Stimulated activated CD4-positive, alpha-beta T cell treated with anti-CD3 and anti-CD28 coated beads, Interleukin-1b, Interleukin-23, amount 100 ng/mL, for 48 hours (primary cell): ENCODE measurements at regions not wholly inside any gene's neighbourhood (a gene's known extent, or its start where the extent isn't known, plus 50 kb on each side); places are given as distances from the start of the nearest gene placed in this dataset.
"Not testable (repeated sequence)": the region's sequence is repeated elsewhere in the genome, so short reads cannot be mapped to it uniquely, and the experiment has no call there.

Experiments
- DNase-seq: peaks from one replicate; pipeline ENCODE4 v3.0.0-alpha.2; 2020

DNA sequence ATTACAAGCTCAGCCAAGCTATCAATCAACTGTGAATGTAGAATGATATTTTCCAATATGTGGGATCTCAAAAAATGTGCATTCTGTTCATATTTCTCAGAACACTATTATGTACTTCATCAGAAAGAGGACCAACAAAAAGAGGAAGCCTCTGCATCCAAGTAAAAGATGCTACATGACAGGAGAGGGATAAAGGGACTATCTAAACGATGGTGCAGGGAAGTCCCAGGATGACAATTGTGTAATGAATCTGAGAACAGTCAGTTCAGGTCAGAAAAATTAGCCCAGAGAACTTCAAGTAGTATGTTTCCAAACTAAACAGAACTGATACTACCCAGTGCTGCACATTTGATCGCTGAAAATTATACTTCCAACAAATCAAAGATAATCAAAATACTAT is 127.0 kb downstream of the ZNF330 start:
- DNase-seq: no peak

DNA sequence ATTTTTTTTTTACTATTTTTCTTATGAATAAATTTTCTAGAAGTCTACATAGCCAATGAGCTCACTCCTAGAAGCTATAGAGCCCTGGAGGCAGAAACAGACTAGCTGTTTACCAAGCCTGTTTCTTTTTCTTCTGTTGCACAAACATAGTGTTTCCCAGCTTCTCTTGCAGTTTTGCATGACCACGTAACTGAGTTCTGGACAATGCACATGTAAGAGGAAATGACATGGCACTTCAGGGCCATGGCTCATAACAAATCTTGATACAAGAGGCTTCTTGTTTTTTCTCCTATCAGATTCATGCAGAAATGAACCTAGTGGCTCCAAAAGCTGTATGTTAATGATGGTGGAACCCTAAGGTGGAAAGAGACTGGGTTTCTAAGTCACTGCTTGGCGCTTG is 127.4 kb downstream of the ZNF330 start:
- no peak for DNase-seq

DNA sequence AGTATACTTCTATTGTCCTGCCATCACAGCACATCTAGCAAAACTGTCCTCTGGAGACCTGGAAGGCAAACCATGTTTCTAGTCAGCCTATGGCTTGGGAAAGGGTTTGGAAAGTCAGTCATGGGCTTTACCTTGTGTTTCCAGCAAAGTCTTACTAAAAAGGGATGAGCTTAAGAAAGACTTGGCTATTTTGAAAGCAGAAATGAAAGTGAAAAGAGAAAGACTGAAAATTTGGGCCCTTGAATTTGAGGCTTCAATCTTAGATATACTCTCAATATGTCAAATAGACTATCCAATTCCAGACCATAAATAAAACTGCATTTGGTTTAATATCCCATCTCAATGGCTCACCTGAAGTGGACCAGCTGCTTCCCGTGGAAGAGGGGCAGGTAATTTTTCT is 127.9 kb downstream of the ZNF330 start:
- DNase-seq: no peak

DNA sequence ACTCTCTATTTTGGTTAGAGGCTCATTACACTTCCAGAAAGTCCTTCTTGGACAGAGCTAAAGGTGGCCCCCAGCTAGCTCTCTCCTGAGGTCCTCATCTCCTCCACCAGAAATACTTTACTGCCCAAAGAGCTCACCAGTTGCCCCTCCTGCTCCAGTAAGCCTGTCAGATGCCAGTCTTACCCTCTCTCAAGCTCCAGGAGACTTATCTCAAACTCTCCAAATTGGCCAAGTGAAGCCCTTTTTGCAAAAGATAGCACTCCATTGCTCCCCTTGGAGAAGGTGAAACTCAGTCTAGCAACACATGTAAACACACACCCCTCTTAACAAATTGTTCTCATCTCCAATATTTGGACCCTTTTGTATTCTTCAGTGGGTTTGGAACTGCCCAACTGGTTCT is 128.5 kb downstream of the ZNF330 start:
- DNase-seq: no peak

DNA sequence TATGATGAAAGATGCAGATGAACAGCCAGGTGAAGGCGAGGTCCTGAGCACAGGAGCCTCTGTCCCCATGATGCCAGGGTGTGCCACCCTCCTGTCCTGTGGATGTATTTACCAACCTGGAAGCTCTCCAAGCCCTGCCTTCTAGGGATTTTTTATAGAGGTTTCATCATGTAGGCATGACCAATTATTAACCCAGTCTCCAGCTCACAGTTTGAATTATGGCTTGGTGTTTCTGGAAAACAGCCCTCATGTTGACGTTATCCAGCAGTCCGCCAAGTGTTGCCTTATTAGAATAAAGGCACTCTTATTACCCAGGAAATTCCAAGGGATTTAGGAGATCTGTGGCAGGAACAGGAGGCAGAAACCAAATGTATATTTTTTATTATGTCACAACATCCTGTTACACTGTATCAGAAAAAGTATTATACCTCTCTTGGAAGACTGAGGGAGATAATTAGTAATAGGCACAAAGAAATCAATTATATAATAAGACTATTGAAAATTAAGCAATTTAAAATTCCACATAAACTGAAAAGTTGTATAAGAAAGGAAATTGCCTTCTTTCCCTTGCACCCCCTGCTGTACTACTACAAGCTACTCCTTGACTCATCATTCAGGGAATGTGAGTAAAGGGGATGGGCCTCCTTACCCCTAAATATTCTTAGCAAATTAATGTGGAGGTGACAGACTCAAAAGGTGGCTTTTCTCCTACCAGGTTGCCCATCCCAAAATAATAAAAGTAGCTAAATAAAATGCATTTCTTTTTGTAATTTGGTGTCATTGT is 129.6 kb downstream of the ZNF330 start:
- DNase-seq: no peak

DNA sequence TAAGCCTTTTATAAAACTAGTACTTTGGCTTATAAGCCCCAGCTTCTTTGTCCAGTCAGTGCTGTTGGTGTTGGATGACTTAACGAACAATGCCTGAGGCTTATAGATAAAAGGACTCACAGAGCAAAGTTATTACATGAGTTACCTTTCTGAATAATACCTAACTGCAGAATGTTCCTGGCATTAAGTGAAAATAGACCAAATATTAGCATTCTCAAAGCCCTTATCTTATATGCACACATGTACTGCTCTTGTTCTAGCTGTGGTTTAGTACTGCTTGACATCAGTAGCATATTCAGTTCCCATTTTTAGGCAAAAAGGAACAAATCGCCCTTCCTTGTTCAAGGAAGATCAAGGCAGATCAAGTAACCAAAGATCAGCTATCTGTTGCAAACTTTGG is 131.6 kb downstream of the ZNF330 start:
- no peak for DNase-seq

DNA sequence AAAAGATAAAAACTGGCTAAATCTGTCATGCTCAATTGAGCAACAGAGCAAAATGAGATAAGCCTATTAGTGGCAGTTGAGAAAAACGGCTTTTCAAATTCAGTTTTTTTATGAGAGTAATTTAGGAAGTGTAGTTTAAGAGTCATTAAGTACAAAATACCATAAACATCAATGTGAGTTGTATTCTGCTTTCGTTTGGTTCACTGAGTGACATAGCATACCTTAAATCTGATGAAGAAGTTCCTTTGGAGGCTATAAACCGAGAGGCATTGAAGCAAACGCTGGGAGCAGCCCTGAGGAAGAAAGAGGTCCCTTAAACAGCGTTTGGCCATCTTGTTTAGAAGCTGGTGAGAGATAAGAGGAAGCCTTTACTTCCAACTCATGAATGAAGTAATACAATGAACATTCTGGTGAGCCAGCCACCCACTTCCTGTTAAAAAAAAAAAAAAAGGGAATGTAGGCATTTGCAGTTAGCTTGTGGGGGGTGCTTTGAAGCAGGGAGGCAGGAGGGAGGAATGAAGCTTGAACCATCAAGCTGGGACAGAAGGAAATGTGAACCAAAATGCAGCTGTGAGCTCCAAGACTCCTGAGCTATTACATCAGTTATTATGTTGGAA is 132.3 kb downstream of the ZNF330 start:
- no peak for DNase-seq

DNA sequence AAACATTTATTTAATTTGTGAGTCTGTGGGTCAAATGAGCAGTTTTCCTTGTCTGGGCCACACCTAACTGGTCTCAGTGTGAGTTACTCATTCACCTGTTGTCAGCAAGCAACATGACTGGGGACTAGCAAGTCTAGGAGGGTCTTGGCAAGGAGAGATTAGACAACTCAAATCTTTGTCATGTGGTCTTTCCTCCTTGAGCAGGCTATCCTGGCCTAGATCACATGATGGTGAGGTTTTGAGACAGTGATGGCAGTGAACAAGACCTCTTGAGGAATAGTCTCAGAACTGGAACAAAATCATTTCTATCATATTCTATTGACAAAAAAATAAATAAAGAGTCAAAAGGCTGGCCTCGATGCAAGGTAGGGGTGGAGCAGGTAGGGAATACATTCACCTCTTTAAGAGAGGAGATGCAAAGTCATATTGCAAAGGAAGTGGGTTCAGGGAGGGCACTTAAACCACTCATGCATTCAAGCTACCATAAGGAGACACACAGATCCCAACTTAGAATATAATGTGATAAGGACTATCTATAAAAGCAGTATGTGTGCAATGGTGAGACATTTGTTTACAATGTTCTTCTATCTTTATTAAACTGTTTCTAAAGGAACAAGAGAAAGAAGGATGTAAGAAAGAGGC is 135.7 kb downstream of the ZNF330 start:
- no peak for DNase-seq

DNA sequence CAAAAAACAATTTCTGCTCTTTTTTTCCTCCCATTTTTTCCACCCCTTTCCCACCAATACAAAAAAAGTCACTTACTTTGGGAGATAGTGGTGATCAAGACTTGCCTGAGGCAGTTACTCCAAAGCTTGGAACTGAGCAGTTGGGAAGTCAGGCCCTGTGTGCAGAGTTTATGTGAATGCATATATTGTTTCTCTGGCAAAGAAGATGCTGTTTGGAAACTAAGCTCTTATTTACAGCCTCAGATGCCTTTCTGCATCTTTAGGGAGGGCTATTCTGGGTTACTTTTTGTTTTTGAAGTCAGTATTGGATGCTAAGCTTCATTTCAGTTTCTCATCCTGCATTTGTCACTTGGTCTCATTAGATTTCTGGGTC is 136.3 kb downstream of the ZNF330 start:
- no peak for DNase-seq

DNA sequence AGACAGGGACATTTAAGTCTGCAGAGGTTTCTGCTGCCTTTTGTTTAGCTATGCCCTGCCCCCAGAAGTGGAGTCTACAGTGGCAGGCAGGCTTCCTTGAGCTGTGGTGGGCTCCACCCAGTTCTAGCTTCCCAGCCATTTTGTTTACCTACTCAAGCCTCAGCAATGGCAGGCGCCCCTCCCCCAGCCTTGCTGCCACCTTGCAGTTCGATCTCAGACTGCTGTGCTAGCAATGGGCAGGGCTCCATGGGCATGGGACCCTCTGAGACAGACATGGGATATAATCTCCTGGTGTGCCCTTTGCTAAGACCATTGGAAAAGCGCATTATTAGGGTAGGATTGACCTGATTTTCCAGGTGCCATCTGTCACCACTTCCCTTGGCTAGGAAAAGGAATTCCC is 147.5 kb downstream of the ZNF330 start:
- DNase-seq: not testable (repeated sequence)

DNA sequence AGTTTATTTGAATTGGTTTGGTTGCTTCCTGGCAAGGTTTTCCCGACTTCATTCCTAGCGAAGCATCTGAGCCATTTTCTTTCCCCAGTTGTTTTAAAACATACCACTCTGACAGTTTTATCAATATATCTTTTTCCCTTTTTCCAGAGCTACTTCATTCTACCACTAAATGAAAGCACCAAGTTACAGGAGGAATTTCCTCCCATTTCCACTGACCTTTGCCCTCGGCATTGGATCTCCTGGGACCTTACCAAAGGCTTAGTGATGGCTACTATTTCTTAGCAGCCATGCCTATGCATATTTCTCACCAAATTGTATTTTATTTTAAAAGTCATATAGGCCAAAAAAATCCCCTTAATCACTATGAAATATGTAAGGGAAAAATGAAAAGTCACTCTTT is 150.5 kb downstream of the ZNF330 start:
- DNase-seq: no peak

DNA sequence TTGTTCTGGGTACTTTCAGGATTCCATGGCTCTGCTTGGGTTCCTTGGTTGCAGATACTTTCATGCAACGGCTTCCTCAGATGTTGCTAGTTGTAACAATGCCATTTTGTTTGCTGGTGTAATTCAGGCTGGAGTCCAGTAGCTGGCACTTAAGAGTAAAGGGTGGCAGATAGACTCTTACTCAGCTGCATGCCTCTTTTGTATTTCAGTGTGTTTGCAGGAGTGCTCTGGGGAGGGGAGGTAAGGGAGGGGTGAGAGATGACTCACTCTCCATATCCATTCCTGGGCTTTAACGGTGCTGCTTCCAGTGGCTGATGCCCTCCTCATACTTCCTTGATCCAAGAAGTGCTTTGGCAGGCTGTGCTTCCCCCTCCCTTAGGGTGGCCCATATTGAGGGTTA is 155.2 kb downstream of the ZNF330 start:
- DNase-seq: no peak

DNA sequence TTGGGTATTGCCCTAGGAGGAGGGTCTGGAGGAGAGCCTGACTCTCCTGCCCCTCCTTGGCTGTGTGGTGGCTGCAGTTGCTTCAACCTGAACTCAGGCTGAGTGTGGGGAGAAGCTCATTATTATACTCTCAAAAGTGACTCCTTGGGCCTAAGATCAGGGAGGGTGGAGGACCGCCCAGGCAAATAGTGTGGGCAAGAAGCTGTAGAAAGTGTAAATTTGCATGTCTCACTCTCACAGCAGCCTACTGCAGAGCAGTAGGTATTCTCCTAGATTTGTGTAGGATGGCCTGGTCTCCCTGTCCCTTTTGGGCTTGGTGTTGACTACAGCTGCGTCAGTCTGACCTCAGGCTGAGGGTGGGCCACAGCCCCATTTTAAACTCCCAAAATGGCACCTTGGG is 156.1 kb downstream of the ZNF330 start:
- no peak for DNase-seq

DNA sequence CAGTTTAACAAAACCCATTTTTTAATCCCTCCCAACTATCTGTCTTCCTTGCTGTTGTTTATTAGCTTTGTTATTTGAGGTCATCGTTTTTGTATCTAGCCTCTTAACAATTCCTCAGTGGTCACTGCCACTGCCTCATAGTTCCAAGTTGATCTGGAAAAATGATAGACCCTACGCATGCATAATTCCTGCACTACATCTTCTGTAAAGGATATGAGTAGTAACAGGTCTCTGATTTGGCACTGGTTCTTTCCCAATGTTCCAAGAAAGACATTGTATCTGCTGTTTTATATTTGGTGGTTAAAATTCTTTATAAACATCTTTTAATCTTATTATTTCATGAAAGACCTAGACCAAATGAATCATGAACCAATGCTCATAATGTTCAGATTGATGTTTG is 166.6 kb downstream of the ZNF330 start:
- DNase-seq: no peak

DNA sequence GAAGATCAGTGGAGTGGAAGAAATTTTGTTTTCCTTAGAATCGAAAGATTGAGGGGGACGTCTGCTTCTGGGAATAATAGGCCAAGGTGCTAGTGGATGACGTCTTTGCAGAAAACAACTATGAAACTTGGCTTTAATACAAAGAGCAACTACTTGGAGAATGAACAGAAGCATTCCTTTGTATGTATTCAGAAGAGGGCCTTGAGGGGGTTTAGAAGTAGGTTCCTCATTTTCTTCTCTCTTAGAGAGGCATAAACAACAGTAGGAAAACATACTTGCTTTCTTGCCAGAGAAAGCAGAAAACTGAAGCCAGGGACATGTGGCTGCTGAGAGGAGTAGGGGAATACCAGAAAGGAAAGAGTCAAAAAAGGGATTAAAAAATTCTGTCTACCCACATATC is 167.8 kb downstream of the ZNF330 start:
- no peak for DNase-seq

DNA sequence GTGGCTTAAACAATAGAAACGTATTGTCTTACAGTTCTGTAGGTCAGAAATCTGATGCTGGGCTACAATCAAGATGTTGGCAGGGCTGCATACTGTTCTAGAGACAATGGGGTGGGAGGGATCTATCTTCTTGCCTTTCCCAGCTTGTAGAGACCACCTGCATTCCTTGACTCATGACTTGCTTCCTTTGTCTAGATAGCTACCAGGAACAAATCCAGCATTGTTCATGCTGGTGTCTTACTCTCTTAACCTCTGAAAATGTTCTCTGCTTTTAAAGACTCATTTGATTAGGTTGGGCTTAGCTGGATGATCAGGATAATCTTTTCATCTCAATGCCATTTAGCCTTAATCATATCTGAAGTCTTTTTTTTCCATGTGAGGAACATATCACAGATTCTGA is 169.0 kb downstream of the ZNF330 start:
- DNase-seq: no peak

DNA sequence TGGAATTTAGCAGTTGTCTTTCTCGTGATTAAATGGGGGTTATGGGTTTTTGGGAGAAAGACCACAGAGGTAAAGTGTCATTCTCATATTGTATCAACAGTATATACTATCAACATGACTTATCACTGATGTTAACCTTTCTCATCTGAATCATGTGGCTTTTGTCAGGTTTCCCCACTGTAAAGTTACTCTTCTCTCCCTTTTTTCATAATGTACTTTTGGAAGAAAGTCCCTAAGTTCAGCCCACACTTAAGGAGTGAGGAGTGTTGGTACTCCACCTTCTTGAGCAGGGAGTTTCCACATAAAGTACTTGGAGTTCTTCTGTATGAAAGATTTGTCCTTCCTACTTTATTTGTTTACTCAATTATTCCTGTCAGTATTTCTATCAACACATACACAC is 169.9 kb downstream of the ZNF330 start:
- DNase-seq: no peak

DNA sequence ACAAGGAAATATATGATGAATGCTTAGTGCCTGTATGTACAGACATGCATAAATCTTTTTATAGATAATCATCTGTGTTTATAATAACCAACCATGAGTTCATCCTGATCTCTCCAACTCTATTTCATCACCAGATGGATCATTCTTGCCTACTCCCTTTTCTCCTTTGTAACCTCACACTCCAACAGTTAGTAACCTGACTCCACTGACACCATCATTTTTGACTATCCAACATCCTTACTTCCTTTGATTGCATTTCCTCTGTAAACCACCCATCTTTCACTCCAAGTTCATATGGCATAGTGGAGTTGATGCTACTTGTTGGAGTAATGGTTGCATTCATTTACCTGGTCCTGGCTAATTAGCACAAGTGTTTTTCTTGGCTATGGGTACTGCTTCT is 170.6 kb downstream of the ZNF330 start:
- DNase-seq: no peak

DNA sequence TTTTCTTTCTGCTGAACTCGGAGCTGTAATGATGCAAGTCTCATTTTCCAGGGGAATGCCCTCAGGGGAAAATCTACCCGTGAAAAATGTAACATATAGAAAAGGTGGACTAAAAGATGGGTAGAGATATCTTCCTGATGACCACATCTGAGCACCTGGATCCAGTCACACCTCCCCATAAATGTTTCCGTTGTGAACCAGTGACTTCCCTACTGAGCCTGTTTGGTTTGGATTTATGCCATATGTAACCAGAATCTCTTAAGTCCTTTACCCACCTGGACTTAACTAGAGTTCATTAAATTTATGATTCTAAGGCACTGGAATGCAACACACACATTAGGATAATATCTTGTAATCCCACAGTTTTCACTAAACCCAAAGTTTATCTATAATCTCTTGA is 171.1 kb downstream of the ZNF330 start:
- no peak for DNase-seq

DNA sequence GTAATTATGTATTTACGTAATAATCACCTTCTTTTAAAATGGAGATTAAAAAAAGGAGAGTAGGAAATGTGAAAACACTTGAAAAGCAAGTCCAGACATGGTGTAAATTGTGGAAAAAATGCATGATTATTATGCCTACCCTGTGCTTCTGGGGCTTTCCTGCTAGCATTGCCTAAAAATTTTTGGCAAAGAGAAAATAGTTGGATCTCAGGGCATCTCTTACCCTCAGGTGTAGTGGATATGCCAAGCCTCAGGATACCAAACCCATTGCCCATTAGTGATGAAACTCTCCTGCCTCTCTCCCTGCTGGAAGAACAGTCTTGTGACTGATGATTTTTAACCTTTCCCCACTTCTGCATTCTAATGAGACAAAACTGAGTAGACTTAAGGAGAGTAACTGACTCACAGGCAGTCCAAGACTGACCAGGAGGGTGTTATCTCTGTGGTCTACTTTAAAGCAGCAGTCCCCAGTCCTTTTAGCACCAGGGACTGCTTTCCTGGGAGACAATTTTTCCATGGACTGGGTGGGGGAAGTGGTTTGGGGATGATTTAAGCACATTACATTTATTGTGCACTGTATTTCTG is 174.6 kb downstream of the ZNF330 start:
- no peak for DNase-seq

DNA sequence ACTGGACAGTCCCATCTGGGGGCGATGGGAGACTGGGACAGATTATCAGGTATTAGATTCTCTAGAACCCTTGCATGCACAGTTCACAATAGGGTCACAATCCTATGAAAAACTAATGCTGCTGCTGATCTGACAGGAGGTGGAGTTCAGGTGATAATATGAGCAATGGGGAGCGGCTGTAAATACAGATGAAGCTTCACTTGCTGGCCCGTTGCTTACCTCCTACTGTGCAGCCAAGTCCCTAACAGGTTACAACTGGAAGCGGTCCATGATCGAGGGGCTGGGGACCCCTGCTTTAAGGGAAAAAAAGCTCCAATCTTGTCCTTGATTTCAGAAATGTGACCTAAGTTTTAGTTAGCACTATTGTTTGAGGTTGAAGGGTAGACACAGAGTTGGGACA is 175.2 kb downstream of the ZNF330 start:
- no peak for DNase-seq

DNA sequence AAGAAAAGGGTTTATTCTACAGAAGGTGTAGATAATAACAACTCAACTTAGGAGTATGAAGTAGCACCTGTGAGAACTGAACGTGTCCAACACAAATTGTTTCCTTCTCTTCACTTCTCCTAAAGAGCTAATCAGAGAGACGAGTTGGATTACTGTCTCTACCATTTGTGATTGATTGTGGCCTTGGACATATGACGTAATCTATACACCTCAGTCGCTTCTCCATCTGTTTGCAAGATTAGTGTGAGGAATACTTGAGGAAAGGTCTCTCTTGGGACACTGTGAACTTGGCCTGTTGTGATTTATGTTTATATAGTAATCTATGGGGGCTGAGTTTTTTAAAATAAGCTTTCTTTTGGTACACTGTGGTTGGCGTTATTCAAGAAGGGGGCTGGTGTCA is 182.0 kb downstream of the ZNF330 start:
- no peak for DNase-seq

DNA sequence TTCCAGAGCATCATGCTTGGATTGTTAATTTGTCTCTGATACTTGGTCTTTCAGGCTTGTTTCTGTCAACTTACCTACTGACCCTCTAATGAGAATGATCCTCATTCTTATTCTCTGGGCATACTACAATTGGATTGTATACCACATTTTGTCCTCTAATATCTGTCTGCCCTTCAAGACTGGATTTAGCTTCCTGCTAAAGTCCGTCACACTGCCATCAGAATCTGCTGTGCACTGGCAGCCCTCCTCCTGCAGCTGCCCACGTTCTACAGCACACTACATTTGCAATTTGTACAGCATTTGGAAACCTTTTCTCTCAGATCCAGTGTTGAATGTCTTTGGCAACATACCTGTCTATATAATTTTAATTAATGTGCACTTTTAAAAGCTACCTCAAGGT is 183.1 kb downstream of the ZNF330 start:
- DNase-seq: no peak

DNA sequence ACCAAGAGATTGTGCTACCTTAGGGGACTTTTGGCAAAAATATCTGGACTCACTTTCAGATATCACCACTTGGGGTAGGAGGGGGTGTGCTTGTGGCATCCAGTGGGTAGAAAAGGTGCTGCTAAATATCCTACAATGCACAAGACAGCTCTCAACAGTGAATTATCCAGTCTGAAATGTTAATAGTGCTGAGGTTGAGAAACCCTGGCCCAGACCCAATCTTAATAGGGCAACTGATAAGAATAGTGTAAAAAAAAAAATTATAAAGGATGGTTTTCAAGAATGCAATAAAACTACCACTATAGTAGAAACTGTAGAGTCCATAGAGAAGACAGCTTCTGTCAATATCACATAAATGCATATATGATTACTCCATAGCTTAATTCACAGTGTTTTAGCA is 185.5 kb downstream of the ZNF330 start:
- DNase-seq: no peak
